HL-60 (cell line): ENCODE measurements at regions not wholly inside any gene's neighbourhood (a gene's known extent, or its start where the extent isn't known, plus 50 kb on each side); places are given as distances from the start of the nearest gene placed in this dataset.
"Not testable (repeated sequence)": the region's sequence is repeated elsewhere in the genome, so short reads cannot be mapped to it uniquely, and the experiment has no call there.

Experiments used
- DNase-seq, 2 experiments: peaks; one replicate each; pipeline ENCODE4 v3.0.0-alpha.2; 2010 to 2020; ENCODE audit warnings: low read depth in 1 of 2, low spot score in 1 of 2
- H3K27ac ChIP-seq: fragments of 250-450 bp; sonication (Bioruptor Pico); replicated peaks from 2 replicates; pipeline ENCODE4 v1.5.1; 2020; ENCODE audit warnings: mild to moderate bottlenecking, moderate library complexity
- H3K27me3 ChIP-seq: fragments of 250-450 bp; sonication (Bioruptor Pico); 2 replicates; pipeline ENCODE4 v1.5.1; 2021; ENCODE audit warnings: mild to moderate bottlenecking, moderate library complexity; ENCODE audit not compliant: insufficient read depth, poor library complexity, severe bottlenecking
- H3K4me3 ChIP-seq: replicated peaks from 2 replicates; pipeline ENCODE4 v1.5.1; 2011; ENCODE audit warnings: mild to moderate bottlenecking, control low read depth, low read length; ENCODE audit not compliant: insufficient read depth
- GABPA ChIP-seq: IDR thresholded peaks from 2 replicates; pipeline ENCODE4 v1.6.1; 2012; ENCODE audit warnings: low read depth
- POLR2AphosphoS5 ChIP-seq: IDR thresholded peaks from 2 replicates; pipeline ENCODE4 v1.6.1; 2012; ENCODE audit warnings: low read depth
- REST ChIP-seq: IDR thresholded peaks from 2 replicates; pipeline ENCODE4 v1.6.1; 2012; ENCODE audit warnings: low read depth; ENCODE audit not compliant: insufficient replicate concordance
- SPI1 ChIP-seq: IDR thresholded peaks from 2 replicates; pipeline ENCODE4 v1.6.1; 2012; ENCODE audit warnings: low read depth, mild to moderate bottlenecking, borderline replicate concordance
- TF ChIP-seq, protein P1 (sequence below): IDR thresholded peaks from one replicate; pipeline ENCODE4 v1.5.1; 2011; ENCODE audit warnings: low read length, control low read depth, inconsistent platforms; ENCODE audit not compliant: insufficient read depth

DNA sequence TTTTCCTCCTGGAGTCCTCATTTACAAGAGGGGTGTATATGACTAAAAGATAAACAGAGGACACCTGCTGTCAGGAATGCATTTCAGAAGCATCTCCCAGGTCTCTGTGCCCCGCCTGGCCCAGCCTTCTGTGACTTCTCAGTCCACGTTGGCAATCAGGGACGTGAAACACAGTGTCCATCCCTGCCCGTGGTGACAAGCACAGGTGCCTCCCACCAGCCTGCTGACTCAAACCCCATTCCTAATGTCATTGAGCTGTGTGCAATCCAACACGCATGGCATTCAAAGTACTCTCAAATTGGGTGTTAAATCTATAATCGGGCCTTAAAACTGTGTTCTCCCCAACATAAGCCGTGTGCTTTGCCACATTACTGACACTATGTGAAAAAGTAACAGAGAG lies 343.2 kb downstream of the EIPR1 start:
- Histone ChIP-seq H3K27me3 (no peaks in the 10 kb centered on the region), H3K27ac (no peak overlapping the region), H3K4me3 (no peak overlapping the region)
- DNase-seq = no peak
- TF ChIP-seq SPI1 = no peak
- no peak for TF ChIP-seq POLR2AphosphoS5
- TF ChIP-seq, protein P1, sequence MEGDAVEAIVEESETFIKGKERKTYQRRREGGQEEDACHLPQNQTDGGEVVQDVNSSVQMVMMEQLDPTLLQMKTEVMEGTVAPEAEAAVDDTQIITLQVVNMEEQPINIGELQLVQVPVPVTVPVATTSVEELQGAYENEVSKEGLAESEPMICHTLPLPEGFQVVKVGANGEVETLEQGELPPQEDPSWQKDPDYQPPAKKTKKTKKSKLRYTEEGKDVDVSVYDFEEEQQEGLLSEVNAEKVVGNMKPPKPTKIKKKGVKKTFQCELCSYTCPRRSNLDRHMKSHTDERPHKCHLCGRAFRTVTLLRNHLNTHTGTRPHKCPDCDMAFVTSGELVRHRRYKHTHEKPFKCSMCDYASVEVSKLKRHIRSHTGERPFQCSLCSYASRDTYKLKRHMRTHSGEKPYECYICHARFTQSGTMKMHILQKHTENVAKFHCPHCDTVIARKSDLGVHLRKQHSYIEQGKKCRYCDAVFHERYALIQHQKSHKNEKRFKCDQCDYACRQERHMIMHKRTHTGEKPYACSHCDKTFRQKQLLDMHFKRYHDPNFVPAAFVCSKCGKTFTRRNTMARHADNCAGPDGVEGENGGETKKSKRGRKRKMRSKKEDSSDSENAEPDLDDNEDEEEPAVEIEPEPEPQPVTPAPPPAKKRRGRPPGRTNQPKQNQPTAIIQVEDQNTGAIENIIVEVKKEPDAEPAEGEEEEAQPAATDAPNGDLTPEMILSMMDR = no peak
- no peak for TF ChIP-seq REST
- TF ChIP-seq GABPA = no peak

DNA sequence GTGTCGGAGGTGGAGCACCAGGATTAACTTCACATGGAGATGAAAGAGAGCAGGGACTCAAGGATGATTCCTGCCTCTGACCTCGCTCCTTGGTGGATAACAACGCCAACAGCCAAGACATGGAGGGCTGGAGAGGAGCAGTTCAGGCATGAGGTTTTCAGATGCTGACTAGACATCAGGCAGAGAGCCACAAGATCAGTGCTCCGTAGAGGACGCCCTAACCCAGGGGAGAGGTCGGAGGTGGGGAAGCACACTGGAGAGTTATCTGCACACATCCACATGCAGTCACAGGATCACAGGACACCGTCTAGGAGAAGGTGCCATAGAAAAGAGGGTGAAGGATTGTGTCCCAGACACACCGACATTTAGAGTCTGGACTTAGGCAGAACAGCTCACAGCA lies 344.3 kb downstream of the EIPR1 start:
- DNase-seq = no peak
- Histone ChIP-seq H3K27me3 (no peaks in the 10 kb centered on the region), H3K4me3 (no peak overlapping the region), H3K27ac (no peak overlapping the region)
- TF ChIP-seq POLR2AphosphoS5 (no peak), REST (no peak), SPI1 (no peak), GABPA (no peak)
- TF ChIP-seq, protein P1 = no peak

GRCh38 chr2:3030791-3031190 lies 346.8 kb downstream of the EIPR1 start:
- not testable (repeated sequence) for H3K27me3 ChIP-seq, H3K27ac ChIP-seq

GRCh38 chr2:3025984-3026383 lies 351.6 kb downstream of the EIPR1 start:
- no peaks in the 10 kb centered on the region for H3K27me3 ChIP-seq
- TF ChIP-seq GABPA = no peak
- TF ChIP-seq, protein P1 = no peak
- TF ChIP-seq SPI1 = no peak
- TF ChIP-seq POLR2AphosphoS5 = no peak
- no peak for TF ChIP-seq REST
- no peak overlapping the region for H3K4me3 ChIP-seq
- DNase-seq = no peak
- no peak overlapping the region for H3K27ac ChIP-seq

More at GRCh38 chr2:3030791-3031190, 346.8 kb downstream of the EIPR1 start:
- not testable (repeated sequence) for DNase-seq, H3K4me3 ChIP-seq
